ENCODE measurements at regions not wholly inside any gene's neighbourhood (a gene's known extent, or its start where the extent isn't known, plus 50 kb on each side); places are given as distances from the start of the nearest gene placed in this dataset.

GRCh38 chr17:77442976-77443747 is 302.4 kb downstream of the SEC14L1 start (continued):
- TF ChIP-seq E4F1 (CRISPR knock-in tag; IDR thresholded peaks at IDR 0.05; ENCODE audit: borderline replicate concordance) (no peak), ZBTB17 (CRISPR knock-in tag; IDR thresholded peaks at IDR 0.05) (no peak), ZNF639 (CRISPR knock-in tag; conservative IDR thresholded peaks at IDR 0.05 in 1 of 2, IDR thresholded peaks at IDR 0.05 in 1 of 2) (no peak), FOXK1 (CRISPR knock-in tag; IDR thresholded peaks at IDR 0.05; ENCODE audit: borderline replicate concordance) (no peak), ZNF277 (CRISPR knock-in tag; IDR thresholded peaks at IDR 0.05; ENCODE audit: borderline replicate concordance) (no peak), JUND (IDR thresholded peaks at IDR 0.05; ENCODE audit: borderline replicate concordance, low read depth, low read length) (no peak), JUND (tag; IDR thresholded peaks at IDR 0.05; ENCODE audit: borderline replicate concordance, low read depth, low read length) (no peak), DACH1 (IDR thresholded peaks at IDR 0.05; ENCODE audit: partially characterized antibody) (no peak), TRIM24 (IDR thresholded peaks at IDR 0.05) (no peak), HNRNPH1 (optimal IDR thresholded peaks at IDR 0.05; ENCODE audit: low read depth, low read length) (no peak), RFX7 (CRISPR knock-in tag; IDR thresholded peaks at IDR 0.05) (no peak), MCM3 (IDR thresholded peaks at IDR 0.05) (no peak), RBM17 (IDR thresholded peaks at IDR 0.05; ENCODE audit: borderline replicate concordance, low read depth, low read length) (no peak), NEUROD1 (IDR thresholded peaks at IDR 0.05; ENCODE audit: borderline replicate concordance, low read depth, low read length, partially characterized antibody) (no peak), PATZ1 (CRISPR knock-in tag; IDR thresholded peaks at IDR 0.05; ENCODE audit: borderline replicate concordance) (no peak), PHF8 (IDR thresholded peaks at IDR 0.05; ENCODE audit: borderline replicate concordance, low read length) (no peak), SMARCA4 (IDR thresholded peaks at IDR 0.05) (no peak)
